Glomerular endothelial cell (primary cell): ENCODE measurements at regions not wholly inside any gene's neighbourhood (a gene's known extent, or its start where the extent isn't known, plus 50 kb on each side); places are given as distances from the start of the nearest gene placed in this dataset.
"Not testable (repeated sequence)": the region's sequence is repeated elsewhere in the genome, so short reads cannot be mapped to it uniquely, and the experiment has no call there.

ENCODE experiments used
- DNase-seq: peaks from one replicate; pipeline ENCODE4 v3.0.0-alpha.2; 2011; ENCODE audit warnings: low read depth, low spot score; ENCODE audit errors: extremely low read depth

DNA sequence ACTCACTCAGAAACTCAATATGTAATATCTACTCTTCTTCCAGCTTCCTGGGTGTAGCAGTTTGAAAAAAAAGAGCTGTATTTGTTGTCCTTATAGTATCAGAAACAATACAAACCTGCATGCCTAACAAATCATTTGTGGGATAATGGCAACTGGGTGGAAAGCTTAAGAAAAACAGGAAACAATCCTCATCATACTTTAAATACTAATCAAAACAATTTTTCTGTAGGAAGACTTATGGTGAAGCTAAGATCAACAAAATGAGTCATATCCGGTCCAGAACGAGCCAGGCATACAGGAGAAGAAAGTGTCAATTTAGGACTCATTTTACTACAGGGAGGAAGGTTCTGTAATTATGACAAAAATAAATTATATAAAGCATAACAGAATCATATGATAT is 181.8 kb upstream of the ADGRL4 start:
- DNase-seq: peak; percentile 64

- DNase-seq: no peak
Observed at GRCh38 chr1:79186260-79186659, 179.7 kb upstream of the ADGRL4 start.

GRCh38 chr1:79177844-79178243 is 171.3 kb upstream of the ADGRL4 start:
- DNase-seq: no peak

DNA sequence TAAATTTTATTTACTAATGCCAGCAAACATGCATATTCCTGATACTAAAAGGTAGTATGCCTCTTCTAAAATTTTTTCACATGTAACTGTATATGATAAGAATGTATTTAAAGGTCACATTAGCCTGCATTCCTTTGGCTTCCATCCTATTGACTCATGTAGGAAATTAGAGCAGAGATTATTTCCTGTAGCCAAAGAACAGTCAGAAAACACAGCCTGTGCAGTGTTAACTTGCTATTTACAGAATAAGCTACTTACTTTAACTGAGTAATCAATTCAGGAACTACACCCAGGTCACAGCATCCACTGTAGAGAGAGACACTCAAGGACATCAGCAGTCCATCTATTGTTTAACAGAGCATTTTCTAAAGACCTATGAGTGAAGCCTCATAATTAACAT is 154.5 kb upstream of the ADGRL4 start:
- peak; percentile 72 for DNase-seq

GRCh38 chr1:79155991-79156390 is 149.5 kb upstream of the ADGRL4 start:
- DNase-seq: no peak

- DNase-seq: no peak
Observed at GRCh38 chr1:79151006-79151796, 144.7 kb upstream of the ADGRL4 start.

DNA sequence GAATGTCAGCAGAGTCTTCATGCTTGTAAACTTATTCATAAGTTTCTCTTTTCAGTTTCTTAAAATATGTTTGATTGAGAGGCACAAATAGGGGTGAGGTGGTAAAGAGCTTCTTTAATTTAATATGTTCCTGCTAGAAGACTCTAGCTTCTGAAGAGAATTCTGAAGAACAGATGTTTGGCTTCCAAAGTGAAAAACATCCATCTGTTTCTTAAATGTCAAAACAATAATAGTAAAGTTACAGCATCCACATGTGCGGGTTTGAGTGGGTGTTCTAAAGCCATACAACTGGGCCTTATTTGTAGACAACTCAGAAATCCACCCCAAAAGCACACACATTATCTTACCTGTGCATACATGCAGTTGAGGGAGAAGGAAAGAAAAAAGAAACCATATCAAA is 144.0 kb upstream of the ADGRL4 start:
- DNase-seq: no peak

- DNase-seq: not testable (repeated sequence)
Observed at GRCh38 chr1:79138227-79138626, 131.7 kb upstream of the ADGRL4 start.

- DNase-seq: no peak
Observed at GRCh38 chr1:79133774-79134364, 127.3 kb upstream of the ADGRL4 start.

DNA sequence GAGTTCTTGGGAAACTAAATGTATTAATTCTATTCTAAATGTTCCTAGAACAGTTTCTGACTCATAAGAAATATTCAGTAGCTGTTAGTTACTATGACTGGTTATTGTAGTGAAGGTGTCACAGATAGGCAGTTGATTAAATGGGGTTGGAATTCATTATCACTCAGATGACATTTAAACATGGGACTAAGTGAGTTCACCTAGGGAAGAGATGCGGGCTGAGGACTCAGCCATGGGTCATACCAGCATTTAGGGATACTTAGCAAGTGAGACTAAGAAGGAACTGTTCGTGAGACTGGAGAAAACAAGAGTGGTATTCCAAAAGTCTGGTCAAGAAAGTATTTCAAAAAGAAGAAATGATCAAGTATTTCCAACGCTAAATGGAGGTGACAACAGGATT is 125.1 kb upstream of the ADGRL4 start:
- DNase-seq: no peak

GRCh38 chr1:79129914-79130313 is 123.4 kb upstream of the ADGRL4 start:
- DNase-seq: no peak

- DNase-seq: peak; percentile 18
Observed at GRCh38 chr1:79128722-79129121, 122.2 kb upstream of the ADGRL4 start.

DNA sequence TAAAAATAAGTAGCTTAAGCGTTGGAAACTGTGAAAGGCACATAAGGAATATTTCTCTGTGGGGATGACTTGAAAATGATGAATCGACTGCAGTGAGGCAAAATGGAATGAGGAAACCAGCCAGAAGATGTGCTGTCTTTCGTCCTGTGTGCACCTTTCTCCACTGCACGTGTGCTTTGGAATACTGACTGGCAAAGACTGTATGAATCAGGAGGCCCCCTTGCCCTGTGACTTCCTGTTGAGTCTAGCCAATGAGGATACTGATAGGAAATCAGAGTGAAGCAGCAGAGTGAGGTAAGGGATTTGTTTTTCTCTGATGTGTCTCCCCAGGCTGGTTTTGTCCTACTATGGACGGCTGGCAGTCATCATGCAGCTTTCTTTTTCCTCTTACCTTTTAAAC is 118.2 kb upstream of the ADGRL4 start:
- DNase-seq: no peak

DNA sequence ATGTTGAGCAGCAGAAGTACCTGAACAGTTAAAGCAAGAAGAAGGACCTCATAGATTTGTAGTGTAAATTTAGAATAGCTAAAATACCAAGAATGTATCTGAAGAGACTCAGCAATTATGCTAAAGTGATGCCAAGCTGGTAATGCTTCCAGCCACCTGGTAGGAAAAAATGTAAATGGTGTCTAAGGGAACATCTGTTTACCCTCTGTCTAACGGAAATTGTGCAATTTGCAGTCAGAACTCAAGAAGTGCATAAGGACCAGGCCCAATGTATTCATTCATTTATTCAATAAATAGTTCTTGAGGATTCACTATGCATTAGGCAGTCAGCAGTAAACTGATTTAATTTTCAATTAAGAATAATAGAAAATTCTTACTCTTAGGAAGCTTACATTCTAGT is 116.0 kb upstream of the ADGRL4 start:
- DNase-seq: no peak

DNA sequence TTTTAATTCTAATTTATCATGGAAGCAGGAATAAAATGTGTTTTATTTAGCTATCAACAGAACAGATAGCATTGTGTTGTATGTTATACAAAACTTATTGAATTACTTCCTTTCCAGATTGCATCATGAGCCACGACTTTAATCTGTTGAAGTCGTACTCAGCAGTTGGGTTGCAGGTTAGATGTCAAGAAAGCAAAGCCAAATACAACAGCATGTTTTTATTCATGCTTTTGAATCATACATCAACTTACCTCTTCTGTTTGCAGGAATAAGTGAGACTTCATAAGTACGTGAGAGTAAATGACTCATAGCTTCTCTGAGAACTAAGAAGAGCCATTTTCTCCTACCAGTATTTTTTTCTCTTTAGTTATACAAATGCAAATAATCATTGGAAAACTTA is 110.8 kb upstream of the ADGRL4 start:
- DNase-seq: no peak

GRCh38 chr1:79113836-79114235 is 107.3 kb upstream of the ADGRL4 start:
- DNase-seq: no peak

DNA sequence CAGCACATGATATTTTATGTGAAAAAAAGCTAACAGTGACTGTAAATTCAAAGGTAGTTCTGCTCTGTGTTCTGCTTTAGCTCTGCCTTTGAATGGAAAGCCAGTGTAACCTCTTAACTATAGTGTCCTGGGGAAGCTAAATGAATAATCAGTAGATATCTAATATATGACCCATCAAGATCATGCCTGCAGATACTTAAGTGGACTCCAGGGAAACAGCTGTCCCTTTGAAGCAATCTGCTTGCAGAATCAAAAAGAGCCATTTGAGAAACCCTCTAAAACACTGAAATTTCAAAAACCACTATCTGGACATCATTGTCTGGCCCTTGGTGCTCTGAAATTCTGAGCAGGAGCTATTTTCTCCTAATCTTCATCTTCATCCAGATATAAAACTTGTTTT is 104.2 kb upstream of the ADGRL4 start:
- no peak for DNase-seq

- no peak for DNase-seq
Observed at GRCh38 chr1:79109445-79109844, 102.9 kb upstream of the ADGRL4 start.

DNA sequence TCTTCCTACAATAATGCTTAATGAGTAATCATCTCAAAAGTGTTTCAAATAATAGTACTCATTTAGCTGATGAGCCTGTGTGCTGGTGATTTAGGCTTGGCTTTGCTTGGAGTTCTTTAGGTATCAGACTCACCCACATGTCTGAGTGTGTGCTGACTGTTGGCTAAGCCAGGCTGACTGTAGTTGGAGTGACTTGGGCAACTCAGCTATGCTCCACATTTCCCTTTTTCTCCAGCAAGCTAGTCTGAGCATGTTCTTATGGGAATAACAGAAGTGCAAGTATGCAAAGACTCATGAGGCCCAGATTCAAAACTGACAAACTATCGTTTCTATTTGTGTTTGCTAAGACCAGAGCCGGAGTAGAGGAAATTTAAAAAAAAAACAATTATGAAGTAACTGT is 99.0 kb upstream of the ADGRL4 start:
- no peak for DNase-seq

- DNase-seq: no peak
Observed at GRCh38 chr1:79104617-79105016, 98.1 kb upstream of the ADGRL4 start.

GRCh38 chr1:79100385-79100784 is 93.9 kb upstream of the ADGRL4 start:
- DNase-seq: no peak

DNA sequence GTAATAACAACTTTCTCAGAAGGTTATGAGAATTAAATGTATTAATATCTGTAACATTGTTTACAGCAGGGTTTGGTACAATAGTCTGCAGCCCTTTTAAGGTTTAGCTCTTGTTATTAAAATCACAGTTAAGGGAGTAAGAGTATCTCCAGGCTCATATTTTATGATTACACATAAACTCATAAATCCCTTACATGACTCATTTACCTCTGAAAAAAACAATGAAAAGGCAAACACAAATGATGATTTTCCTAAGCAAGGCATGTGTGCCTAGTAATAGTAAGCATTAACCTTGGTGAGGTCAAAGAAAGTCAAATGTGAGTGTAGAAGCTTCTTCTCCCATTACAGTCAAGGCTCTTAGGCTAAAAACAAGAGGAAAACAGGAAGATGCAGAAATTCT is 84.5 kb upstream of the ADGRL4 start:
- DNase-seq: no peak

DNA sequence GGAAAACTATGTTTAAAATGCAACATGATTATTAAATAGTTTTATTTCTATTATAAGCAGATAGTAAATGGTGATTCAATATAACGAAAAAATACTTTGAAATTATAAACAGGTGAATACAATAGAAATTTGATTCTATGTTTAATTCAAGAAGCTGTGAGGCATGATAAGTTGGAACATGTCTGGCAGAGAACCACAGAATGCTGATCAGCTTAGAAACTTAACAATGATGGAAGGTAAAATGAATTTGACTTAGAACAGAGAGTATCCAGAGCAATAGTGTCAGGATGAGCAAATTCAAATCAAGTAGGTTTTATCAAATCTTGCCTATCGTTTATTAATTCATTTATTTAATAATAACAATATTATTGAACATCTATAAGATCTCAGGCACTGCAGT is 83.4 kb upstream of the ADGRL4 start:
- no peak for DNase-seq
